ENCODE measurements at regions not wholly inside any gene's neighbourhood (a gene's known extent, or its start where the extent isn't known, plus 50 kb on each side); places are given as distances from the start of the nearest gene placed in this dataset.

DNA sequence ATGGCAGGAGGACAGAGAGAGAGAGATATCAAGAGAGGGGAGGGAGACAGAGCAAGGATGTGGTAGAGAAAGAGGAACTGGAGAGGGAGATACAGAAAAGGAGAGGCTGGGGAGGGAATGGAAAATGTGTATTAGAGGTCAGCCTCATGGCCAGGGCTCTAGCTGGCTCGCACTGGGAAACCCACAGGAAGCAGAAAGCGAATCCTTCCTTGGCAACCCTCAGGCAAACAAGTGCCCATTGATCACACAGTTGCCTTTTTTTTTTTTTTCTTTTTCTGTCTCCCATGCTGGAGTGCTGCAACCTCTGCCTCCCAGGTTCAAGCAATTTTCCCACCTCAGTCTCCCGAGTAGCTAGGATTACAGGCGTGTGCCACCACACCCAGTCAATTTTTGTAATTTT, 391.2 kb downstream of the TYW1 start (continued):
- TF ChIP-seq, protein P1, sequence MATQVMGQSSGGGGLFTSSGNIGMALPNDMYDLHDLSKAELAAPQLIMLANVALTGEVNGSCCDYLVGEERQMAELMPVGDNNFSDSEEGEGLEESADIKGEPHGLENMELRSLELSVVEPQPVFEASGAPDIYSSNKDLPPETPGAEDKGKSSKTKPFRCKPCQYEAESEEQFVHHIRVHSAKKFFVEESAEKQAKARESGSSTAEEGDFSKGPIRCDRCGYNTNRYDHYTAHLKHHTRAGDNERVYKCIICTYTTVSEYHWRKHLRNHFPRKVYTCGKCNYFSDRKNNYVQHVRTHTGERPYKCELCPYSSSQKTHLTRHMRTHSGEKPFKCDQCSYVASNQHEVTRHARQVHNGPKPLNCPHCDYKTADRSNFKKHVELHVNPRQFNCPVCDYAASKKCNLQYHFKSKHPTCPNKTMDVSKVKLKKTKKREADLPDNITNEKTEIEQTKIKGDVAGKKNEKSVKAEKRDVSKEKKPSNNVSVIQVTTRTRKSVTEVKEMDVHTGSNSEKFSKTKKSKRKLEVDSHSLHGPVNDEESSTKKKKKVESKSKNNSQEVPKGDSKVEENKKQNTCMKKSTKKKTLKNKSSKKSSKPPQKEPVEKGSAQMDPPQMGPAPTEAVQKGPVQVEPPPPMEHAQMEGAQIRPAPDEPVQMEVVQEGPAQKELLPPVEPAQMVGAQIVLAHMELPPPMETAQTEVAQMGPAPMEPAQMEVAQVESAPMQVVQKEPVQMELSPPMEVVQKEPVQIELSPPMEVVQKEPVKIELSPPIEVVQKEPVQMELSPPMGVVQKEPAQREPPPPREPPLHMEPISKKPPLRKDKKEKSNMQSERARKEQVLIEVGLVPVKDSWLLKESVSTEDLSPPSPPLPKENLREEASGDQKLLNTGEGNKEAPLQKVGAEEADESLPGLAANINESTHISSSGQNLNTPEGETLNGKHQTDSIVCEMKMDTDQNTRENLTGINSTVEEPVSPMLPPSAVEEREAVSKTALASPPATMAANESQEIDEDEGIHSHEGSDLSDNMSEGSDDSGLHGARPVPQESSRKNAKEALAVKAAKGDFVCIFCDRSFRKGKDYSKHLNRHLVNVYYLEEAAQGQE (IDR thresholded peaks at IDR 0.05; ENCODE audit: unreplicated experiment) = no peak
- TF ChIP-seq ZNF331 (CRISPR knock-in tag; IDR thresholded peaks at IDR 0.05; ENCODE audit: low read depth) = no peak

DNA sequence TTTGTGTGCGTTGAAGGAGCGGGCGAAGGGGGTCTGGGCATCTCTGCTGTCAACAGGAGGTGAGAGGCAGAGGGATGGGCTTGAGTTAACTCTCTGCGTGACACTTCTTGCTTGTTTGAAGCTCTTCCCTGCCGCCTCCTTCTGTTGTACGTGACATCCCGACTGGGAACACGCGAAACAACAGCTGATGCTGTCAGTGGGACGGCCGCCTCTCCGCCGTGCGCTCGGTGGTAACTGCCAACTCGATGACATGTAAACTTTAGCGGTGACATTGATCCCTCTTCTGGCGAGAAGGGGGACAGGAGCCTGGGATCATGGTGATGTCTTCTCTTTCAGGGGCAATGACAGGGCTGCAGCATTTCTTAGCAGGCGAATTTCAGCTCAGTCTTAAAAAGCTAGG, 394.5 kb downstream of the TYW1 start:
- ATAC-seq (no peak), DNase-seq (ENCODE audit: low spot score) (peak; percentile 16)
- H3K4me1 ChIP-seq (ENCODE audit: insufficient read depth) = peaks cover 14% of the 10 kb centered on the region
- H3K36me3 Mint-ChIP-seq (ENCODE audit: low read depth) = peaks cover 34% of the 10 kb centered on the region
- no peak overlapping the region for H3K4me2 ChIP-seq
- no peak overlapping the region for H3K27ac ChIP-seq (ENCODE audit: low read depth)
- H4K20me1 ChIP-seq (replicated peaks; ENCODE audit: insufficient read depth) = no peaks in the 10 kb centered on the region
- H3F3A ChIP-seq (replicated peaks; ENCODE audit: low read depth) = 0 out of 2 replicates have a peak, but pooled peaks cover 4% of the 10 kb centered on the region
- H2AFZ ChIP-seq = no peak overlapping the region; the same call in 1 of the 2 replicates
- no peak overlapping the region for H3K27ac Mint-ChIP-seq
- H3K4me3 ChIP-seq = no peak overlapping the region
- H3K4me3 Mint-ChIP-seq = no peak overlapping the region
- no peaks in the 10 kb centered on the region for H3K4me1 Mint-ChIP-seq
- no peaks in the 10 kb centered on the region for H3K79me2 ChIP-seq (replicated peaks; ENCODE audit: insufficient read depth)
- H3K27me3 Mint-ChIP-seq (ENCODE audit: insufficient read depth, low read depth, poor library complexity) = peaks cover 3% of the 10 kb centered on the region
- no peaks in the 10 kb centered on the region for H3K27me3 ChIP-seq (ENCODE audit: insufficient read depth)
- peaks cover 7% of the 10 kb centered on the region for H3K9me2 ChIP-seq (ENCODE audit: insufficient read depth)
- no peaks in the 10 kb centered on the region for H3K36me3 ChIP-seq (ENCODE audit: insufficient read depth)
- peaks cover 97% of the 10 kb centered on the region for H3K9me3 Mint-ChIP-seq
- no peak for TF ChIP-seq POLR2AphosphoS5 (IDR thresholded peaks at IDR 0.05; ENCODE audit: low read depth)
- TF ChIP-seq, protein P1 (IDR thresholded peaks at IDR 0.05; ENCODE audit: unreplicated experiment) = no peak
- TF ChIP-seq JUNB (IDR thresholded peaks at IDR 0.05; ENCODE audit: unreplicated experiment) = no peak
- TF ChIP-seq, protein P2, sequence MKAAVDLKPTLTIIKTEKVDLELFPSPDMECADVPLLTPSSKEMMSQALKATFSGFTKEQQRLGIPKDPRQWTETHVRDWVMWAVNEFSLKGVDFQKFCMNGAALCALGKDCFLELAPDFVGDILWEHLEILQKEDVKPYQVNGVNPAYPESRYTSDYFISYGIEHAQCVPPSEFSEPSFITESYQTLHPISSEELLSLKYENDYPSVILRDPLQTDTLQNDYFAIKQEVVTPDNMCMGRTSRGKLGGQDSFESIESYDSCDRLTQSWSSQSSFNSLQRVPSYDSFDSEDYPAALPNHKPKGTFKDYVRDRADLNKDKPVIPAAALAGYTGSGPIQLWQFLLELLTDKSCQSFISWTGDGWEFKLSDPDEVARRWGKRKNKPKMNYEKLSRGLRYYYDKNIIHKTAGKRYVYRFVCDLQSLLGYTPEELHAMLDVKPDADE (IDR thresholded peaks at IDR 0.05) = no peak
- TF ChIP-seq NANOG (IDR thresholded peaks at IDR 0.05; ENCODE audit: borderline replicate concordance) = no peak
- TF ChIP-seq EZH2 (IDR thresholded peaks at IDR 0.05; ENCODE audit: low read depth, unreplicated experiment) = no peak
- TF ChIP-seq STAT1 (IDR thresholded peaks at IDR 0.05; ENCODE audit: unreplicated experiment) = no peak
- no peak for TF ChIP-seq CREB1 (CRISPR knock-in tag; IDR thresholded peaks at IDR 0.05; ENCODE audit: low read depth)
- no peak; a peak in 1 of 4 replicates for TF ChIP-seq CTCF (conservative IDR thresholded peaks at IDR 0.05; ENCODE audit: low read depth in 2 of 2)
- no peak for TF ChIP-seq EZH2phosphoT487 (IDR thresholded peaks at IDR 0.05; ENCODE audit: unreplicated experiment)
